GOT3 (cell line): ENCODE measurements at regions not wholly inside any gene's neighbourhood (a gene's known extent, or its start where the extent isn't known, plus 50 kb on each side); places are given as distances from the start of the nearest gene placed in this dataset.

Experiments used
- DNase-seq: peaks from one replicate; lab custom pipeline; 2025; ENCODE audit warnings: mixed read lengths; lab: John Stamatoyannopoulos, UW

GRCh38 chr5:169448826-169449225 is 134.7 kb upstream of the SPDL1 start:
- no peak for DNase-seq

- no peak for DNase-seq
These were observed 138.4 kb upstream of the SPDL1 start for GRCh38 chr5:169445191-169445590.

GRCh38 chr5:169442913-169443784 is 140.4 kb upstream of the SPDL1 start:
- DNase-seq, result no peak

DNA sequence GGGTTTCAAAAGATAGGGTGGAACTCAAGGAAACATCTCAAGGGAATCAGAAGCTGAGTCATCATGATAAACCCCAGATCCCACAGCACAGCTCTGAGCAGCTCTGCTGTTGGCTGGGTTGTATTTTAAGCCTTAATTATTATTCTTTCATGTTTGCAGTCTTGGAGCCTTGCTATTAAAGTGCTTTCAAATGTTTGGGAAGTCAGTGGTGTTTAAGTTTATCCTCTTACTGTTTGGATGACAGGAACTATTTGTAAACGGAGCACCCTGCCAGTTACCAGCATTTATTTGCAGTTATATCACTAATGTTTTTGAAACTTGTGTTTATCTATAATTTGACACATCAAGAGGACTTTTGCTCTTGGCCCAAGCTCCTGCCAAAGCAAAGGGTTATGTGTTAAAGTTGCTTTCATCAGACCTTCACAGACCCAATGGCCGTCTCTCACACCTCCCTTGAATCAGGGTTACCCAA is 141.1 kb upstream of the SPDL1 start:
- DNase-seq, result no peak

- no peak for DNase-seq
These were observed 139.3 kb upstream of the SLIT3 start for GRCh38 chr5:169440107-169440705.

GRCh38 chr5:169439362-169439761 is 138.4 kb upstream of the SLIT3 start:
- DNase-seq, result no peak

DNA sequence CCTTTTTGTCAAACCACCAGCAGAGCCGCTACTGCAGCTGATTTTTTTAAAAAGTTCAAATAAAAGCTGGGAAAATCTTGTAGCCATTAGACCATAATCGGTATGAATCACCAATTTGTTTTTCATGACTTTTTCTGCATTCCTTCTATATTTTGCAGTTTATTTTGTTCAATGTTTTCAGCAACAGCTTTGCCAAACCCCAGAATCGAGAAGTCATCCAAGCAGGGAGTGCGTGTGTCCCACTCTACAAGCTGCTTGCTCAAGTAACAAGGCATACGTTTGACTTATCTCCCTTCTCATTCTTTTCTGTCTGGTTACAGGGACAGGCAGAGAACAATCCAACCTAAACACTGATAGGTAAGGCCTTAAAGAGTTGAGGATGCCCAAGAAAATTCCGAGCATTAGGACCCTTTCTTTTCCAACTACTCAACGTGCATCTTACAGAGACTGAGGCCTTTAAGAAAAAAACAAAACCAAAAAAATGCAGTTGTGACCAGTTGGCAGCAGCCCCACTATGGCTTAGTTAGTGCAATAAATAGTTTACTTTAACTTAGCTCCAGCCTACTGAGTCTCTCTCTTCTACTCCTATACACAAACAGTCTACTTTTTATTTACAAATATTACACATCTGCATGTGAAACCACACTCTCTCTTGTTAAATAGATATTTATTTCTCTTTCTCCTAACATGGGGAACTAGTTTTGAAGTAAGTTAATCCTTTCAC is 134.7 kb upstream of the SLIT3 start:
- DNase-seq, result no peak

DNA sequence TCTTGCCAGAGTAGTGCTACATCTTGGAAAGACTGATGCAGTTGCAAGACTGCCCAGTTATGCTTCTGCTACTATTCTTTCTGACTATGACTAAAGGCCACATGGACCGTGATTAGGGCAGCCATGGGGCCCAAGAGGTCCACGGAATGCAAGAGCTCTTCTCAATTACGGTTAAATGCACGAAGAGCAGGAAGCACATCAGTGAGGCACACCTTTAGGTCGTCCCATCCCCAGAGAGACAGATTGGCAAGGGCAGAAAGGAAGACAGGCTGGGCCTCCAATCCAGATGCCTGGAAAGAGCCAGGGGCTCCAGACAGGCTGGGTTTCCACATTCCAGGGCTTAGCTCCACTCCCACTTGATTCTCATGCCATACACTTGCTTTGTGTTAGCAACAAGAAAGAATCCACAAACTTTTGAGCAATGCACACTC is 132.3 kb upstream of the SLIT3 start:
- peak; percentile 46 for DNase-seq

DNA sequence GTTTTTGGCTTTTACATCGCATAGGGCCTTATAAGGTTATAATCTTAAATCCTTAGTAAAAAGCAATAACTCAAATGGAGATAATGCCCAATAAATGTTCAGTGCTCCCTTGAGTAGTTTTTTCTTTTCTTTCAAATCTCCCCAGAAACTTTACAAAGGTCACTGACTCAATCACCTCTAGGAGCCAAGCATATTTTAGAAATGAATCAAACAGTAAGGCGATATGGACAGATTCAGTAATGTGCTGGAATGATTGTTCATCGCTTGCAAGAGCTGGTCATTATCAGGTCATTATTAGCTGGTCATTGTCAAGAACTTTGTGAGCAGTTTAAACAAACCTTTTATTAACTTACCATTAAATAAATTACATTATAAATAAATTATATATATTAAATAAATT is 130.4 kb upstream of the SLIT3 start:
- no peak for DNase-seq

GRCh38 chr5:169430671-169431070 is 129.7 kb upstream of the SLIT3 start:
- DNase-seq, result no peak

DNA sequence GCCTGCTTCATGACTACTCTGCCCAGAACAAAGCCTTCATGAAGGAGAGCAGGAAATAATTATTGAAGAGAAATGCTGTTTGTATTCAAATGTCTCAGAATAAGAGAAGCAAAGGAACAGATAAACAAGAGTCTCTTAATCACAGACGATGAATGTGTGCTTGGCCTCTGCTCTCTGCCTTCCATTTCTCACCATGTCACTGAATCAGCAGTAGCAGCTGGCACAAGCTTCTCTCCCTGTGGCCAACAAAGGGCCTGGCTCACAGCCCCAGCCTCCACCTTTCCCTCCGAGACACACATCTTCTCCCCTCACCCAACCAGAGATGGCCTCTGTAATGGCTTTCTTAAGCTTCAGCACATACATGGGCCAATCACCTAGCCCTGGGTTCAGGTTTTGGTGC is 128.1 kb upstream of the SLIT3 start:
- no peak for DNase-seq

DNA sequence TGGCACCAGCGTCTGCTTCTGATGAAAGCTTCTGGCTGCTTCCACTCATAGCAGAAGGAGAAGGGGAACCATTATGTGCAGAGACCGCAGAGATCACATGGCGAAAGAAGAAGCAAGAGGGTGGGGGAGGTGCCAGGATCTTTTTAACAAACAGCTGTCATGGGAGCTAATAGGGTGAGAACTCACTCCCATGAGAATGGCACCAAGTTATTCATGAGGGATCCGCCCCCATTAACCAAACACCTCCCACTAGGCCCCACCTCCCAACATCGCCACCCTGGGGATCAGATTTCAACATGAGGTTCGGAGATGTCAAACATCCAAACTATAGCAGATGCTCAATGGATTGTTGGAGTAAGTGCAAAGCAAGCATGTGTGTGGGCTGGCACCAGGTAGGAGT is 125.8 kb upstream of the SLIT3 start:
- DNase-seq, result no peak

DNA sequence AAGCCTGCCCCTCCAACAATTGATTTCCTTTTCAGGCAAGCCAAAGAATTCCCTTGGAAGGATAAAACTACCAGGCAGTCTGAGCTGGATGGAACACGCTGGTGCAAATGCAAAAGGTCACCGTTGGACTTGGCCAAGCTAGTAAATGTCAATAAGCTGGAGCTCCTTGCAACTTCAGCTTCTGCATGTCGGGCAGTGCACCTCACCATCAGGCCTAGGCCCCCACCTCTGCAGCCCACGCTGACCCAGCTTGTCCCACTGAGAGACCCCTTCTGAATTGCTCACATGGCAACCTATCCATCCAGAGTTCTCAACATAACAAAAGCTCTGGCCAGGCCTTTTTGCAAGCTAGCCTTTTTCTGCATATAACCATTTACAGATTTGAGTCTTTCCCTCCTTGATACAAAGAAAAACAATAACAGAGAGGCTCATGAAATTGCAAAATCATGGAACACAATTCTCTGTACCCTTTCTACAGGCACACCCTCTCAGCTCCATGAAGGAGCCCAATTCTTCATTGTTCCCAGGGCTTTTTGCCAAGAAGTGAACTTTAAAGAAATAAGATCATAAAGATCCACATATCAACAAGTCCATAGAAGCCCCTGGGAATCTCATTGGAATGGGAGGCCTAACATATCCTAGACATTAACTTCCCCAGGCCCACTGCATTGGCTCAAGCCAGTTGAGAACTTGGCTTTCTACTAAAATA is 123.9 kb upstream of the SLIT3 start:
- DNase-seq, result no peak

- no peak for DNase-seq
These were observed 123.3 kb upstream of the SLIT3 start for GRCh38 chr5:169424279-169424655.

- DNase-seq, result no peak
These were observed 122.8 kb upstream of the SLIT3 start for GRCh38 chr5:169423580-169424278.

GRCh38 chr5:169422087-169422486 is 121.1 kb upstream of the SLIT3 start:
- no peak for DNase-seq

GRCh38 chr5:169421677-169422076 is 120.7 kb upstream of the SLIT3 start:
- DNase-seq, result no peak

GRCh38 chr5:169417676-169418075 is 116.7 kb upstream of the SLIT3 start:
- DNase-seq, result no peak

- DNase-seq, result peak; percentile 89
These were observed 115.8 kb upstream of the SLIT3 start for GRCh38 chr5:169416583-169417196.

DNA sequence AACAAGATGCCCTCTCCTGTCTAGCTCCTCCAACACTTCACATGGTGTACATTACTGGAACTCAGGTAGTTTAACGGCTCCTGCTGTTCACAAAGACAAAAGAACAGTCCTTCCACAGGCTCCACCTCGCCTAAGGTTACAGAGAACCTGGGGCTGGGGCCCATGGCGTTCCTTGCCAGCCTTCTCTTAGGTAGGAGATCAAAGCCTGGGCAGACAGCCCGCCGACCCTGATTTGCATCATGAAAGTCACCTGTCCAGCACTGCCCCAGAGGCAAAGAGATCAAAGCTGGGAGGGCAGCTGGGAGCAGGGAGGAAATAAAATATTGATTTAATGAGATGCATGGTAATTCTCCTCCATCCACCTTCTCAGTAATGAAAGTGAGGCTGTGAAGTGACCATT is 115.0 kb upstream of the SLIT3 start:
- no peak for DNase-seq

- DNase-seq, result no peak
These were observed 114.4 kb upstream of the SLIT3 start for GRCh38 chr5:169415371-169415770.
